Inferior parietal cortex (tissue), 1 donor: ENCODE measurements at regions not wholly inside any gene's neighbourhood (a gene's known extent, or its start where the extent isn't known, plus 50 kb on each side); places are given as distances from the start of the nearest gene placed in this dataset.
"Not testable (repeated sequence)": the region's sequence is repeated elsewhere in the genome, so short reads cannot be mapped to it uniquely, and the experiment has no call there.

Source experiments
- DNase-seq: peaks from one replicate; pipeline ENCODE4 v3.0.0-alpha.2; 2016; ENCODE audit errors: extremely low spot score

DNA sequence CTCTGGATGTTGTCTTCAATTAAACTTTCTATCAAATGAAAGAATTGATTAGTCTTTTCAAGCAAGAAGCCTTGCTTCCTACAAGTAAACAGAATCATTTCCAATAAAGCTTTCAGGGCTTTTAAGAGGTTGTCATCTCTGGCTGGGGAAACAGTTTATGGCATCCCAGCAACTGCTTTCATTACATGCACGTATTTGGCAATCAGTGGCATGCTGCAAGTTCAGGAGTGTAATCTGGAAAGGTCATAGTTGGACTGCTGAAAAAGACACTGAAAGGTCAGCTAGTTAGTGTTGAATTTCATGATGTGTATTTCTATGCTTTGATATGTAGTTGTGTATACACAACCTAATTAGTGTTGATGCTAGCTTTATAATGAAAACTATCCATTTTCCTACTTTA, 332.9 kb downstream of the DSC3 start:
- no peak for DNase-seq

DNA sequence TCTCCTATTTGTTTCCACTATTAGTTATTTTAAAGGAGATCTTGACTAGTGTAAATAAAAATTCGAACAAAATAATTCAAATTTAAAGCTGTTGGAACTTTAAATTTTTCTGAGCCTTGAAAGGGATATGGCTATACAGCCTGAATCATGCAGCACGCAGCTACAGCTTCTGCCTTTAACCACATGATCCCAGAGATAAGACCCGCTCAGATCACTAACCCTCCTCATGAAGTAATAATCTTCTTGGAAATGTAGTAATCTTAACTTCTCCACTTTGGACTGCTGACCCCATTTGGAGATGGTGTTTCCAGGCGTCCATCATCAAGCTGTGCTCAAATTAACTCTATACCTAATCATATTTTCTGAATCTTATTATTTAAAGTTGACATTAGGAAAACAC, 336.6 kb downstream of the DSC3 start:
- no peak for DNase-seq

DNA sequence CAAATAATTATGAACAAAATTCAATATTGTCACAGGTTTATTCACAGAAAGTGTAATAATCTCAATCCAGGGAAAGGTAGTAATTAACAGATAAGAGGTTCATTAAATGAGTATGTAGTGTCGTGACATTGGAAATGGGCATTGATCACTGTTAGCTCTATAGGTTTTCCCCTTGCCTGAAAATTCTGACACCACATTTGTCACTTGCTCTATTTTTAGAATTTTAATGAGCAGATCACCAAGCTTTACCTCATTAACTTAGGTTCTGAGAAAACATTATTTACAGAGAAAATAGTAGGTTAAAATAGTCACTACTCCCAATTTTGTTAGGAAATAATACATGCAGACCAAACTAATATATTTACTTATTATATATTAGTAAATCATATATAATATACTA, 344.0 kb downstream of the DSC3 start:
- no peak for DNase-seq

DNA sequence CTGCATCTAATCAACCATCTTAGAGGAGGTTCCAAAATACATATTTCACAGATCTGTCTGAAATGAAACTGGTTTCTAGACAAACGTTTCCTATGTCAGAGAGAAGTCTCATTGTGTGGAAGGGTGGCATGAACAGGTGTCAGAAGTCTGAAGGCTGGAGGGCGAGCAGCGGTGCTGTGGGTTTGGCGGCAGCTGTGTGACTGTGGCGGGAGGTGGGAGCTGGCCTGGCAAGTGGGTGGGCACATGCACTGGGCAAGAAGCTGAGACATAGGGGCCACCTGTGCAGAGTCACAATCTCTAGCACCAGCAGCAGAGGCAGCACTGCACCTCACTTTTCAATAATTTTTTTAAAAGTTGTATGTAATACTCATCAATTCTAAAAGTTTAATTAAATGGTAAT, 346.3 kb downstream of the DSC3 start:
- no peak for DNase-seq

DNA sequence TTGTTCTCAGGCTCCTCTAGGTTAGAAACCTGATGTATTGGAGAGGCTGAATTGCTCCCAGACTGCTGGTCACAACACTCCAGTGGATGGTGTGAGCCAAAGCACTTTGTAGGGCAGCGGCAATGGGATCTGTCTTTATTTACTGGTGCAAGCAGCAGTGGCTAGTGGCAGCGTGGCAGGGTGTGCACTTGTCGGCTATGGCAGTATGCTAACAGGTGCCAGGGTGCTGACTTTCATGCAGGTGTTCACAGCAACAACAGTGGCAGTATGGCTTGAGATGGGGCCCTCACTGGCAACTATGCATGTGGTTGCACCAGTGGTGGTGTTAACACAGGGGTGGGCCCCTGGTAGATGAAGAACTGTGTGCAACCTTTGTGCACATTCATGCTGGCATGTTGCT, 347.8 kb downstream of the DSC3 start:
- DNase-seq = no peak

DNA sequence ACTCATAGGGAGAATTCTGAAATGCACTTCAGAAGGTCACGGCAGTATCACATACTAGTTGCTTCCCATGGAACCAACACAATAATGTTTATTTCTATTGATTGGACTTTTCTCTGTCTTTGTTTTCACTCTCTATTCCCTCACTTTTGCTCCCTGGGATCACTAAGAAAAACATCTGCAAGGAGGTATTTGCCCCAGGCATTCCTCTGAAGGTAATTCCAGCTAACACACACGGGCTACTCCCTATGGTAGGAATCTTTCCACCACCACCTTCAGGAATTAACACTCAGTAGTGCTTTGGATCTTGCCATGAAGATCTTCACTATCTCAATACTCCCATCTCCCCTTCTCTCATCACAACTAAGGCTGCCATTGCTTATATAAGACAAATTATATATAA, 353.3 kb downstream of the DSC3 start:
- no peak for DNase-seq

DNA sequence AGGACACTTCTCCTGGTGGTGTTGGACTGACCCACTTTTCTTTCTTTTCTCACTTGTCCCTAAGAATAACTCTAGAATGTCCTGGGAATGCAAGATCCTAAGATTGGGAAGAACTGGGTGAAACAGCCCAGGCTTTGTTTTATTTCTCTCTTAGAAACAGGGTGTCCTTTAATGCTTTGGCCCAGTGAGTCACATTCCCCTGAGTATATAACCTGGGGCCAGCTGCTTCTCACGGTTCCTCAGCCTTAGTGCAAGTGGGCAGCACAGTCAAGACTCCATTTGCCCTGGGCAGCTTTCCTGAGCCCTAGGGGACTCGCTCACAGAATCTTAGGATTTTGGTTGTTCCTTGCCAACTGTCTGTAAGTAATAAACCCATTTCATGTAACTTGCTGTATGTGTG, 355.0 kb downstream of the DSC3 start:
- DNase-seq = no peak

DNA sequence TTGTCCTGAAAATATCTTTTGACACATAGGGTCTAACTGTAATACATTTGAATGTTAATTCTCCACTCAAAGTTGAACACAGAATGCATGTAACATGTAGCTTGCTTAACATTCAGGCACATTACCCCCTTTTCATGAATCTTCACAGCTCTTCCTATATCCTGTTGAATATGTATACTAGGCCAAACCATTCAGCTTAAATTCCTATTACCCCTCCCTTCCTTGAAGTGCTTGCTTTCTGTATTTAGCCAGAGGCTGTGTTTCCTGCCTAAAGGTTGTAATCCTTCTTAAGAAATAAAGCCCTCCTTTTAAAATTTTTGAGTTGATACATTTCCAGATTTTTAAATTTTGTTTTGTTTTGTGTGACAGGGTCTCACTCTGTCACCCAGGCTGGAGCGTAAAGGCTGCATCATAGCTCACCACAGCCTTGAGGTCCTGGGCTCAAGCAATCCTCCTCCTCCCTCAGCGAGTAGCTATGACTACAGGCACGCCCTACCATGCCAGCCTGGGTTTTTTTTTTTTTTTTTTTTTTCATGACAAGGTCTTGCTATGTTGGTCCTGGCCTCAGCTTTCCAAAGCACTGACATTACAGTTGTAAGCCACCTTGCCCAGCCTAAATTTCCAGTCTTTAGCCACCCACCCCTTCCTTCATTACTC, 357.6 kb downstream of the DSC3 start:
- no peak for DNase-seq

DNA sequence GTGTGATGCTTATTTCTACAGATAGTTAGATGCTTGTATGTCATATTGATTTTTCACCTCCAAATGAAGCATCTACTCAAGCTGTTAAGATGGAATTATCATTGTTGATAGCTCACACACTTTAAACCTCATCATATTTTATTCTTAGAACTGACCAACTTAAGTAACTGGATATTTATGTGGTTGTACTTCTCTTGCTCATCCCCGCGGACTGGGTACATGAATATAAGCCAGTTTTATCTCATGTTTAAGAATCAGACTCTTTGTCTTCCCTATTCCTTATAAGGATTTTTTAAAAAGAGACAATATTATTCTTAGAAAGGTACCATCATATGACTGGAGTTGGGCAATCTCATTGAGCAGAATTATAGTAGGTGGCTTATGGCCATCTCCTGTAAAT, 358.7 kb downstream of the DSC3 start:
- DNase-seq = no peak

DNA sequence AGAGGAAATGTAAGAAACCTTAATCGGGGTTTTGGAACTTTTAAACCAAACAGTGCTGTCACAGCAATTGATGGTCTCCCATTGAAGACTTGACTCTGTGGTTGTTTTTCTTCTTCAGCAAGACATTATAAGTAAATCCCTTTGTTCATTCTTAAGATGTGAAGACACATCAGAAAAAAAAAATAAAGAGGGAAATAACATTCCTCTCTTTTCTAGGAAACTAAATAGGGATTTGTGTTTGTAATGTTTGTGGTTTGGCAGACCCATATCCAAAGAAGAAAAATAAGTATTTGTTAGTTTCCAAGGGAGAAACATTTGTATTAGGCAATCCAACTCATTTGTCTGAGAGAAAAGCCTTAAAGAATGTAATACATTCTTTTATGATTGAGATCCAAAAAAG, 359.9 kb downstream of the DSC3 start:
- DNase-seq = no peak

DNA sequence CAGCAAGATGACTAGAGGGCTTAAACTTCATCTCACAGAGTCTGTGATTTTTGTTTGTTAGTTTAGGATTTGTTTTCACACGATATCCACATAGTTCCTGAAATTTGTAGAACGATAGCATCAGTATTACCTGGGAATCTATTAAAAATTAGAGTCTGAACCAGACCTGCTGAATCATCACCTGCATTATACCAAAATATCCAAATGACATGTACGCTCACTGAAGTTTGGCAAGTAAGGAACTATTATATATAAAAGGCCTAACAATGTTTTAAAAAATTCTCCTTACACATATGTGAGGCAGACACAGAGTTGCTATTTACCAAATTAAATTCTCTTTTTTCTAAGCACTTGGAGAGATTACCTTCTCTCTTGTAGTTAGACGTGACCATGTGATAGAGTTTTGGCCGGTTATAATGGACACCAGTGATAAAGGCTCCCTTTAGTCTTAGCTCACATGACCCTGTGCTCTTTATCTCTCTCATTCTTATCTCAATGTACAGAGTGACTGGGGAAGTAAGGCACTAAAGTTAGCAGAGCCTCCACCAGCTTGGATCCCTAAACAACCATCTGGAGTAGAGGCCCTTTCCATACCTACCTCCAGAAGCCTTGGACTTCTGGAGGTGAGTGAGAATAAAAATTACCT, 363.1 kb downstream of the DSC3 start:
- DNase-seq = peak; percentile 33

DNA sequence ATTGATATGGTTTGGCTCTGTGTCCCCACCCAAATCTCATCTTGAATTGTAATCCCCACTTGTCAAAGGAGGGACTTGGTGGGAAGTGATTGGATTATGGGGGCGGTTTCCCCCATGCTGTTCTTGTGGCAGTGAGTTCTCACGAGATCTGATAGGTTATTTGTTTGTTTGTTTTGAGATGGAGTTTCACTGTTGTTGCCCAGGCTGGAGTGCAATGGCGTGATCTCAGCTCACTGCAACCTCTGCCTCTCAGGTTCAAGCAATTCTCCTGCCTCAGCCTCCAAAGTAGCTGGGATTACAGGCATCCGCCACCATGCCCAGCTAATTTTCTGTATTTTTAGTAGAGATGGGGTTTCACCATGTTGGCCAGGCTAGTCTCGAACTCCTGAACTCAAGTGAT, 364.7 kb downstream of the DSC3 start:
- not testable (repeated sequence) for DNase-seq

DNA sequence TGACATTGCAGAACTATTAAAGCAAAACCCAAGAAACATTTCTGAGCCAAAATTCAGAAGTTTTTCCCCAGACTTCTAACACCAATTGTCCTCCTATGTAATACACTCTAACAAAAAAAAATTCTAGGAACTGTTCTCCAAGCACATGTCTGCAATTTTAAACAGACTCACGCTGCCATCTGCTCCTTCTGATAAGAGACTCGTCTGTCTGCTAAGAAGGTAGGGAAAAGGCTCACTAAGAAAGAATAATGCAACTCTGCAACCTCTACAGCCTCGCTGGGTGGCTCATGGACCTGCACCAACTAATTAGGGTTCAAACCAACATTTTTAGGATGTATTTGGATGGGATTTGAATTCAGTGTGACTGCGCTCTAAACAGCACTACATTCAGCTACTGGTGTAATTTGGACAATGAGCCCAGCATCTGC, 366.5 kb downstream of the DSC3 start:
- DNase-seq = peak; percentile 60

DNA sequence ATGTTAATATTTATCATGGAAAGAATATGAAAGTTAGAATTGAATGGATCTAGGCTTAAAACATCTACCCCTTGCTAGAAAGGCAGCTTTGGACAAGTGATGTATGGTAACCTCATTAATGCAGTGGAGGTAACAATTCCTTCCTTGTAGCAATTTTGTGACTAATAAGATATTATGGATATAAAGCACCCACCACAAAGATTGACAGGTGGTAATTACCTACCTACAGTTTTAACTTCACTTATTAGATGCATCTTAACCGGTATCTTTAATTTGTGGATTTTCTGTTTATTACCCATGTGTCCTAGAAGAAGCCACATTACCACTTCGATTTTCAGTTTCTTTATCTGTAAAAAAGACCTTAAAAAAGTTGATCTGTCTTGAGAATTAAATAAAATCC, 367.0 kb downstream of the DSC3 start:
- DNase-seq = no peak

DNA sequence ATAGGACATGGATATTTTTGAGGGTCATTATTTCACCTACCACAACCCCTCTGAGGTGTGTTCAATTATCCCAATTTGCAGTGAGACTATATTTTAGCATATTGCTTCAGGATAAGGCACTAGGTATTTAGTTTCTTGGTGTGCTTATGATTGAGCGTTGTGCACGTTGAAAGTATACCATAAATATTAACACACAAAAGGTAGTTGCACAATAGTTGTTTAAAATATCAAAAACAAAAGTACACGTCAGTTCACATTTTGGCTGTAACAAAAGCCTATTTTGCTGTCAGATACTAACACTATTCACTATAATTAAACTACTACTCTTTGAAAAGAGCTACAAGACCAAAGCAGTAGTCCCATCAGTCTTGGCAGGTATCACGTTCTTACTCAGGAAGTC, 367.5 kb downstream of the DSC3 start:
- no peak for DNase-seq

DNA sequence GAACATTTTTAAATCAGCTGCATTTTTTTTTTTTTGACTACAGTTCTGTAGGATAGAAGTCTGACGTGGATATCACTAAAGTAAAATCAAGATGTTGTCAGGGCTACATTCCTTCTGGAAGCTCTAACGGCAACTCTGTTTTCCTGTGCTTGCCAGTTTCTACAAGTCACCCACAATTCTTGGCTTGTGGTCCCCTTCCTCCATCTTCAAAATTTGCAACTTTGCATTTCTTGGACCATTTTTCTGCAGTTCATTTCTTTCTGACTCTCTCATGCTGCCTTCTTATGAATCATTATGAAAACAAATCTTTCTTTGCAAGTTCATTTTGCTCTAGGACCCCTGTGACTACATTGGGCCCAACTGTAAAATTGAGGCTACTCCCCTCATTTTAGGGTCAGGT, 367.9 kb downstream of the DSC3 start:
- DNase-seq = no peak

DNA sequence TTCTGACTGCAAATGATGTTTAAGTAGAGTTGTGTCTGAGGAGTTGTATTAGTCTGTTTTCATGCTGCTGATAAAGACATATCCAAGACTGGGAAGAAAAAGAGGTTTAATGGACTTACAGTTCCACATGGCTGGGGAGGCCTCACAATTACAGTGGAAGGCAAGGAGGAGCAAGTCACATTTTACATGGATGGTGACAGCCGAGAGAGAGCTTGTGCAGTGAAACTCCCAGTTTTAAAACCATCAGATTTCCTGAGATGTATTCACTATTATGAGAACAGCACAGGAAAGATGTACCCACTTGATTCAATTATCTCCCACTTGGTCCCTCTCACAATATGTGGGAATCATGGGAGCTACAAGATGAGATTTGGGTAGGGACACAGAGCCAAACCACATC, 370.1 kb downstream of the DSC3 start:
- DNase-seq = not testable (repeated sequence)

DNA sequence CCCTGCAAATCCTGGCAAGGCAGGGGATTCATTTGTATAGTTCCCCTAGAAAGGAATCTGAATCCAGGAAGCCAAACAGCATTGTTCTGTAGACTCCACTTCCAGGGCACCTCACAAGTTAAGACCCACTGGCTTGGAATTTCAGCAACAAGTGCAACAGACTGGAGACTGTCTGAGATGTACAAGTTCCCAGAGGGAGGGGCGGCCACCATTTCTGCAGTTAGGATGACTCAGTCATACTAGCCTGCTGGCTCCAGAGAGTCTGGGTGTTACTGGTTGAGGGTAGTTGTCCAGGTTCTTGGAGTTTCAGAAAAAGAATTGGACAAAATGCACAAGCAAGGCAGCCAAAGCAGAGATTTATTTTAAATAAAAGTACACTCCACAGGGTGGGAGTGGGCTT, 384.2 kb downstream of the DSC3 start:
- no peak for DNase-seq

DNA sequence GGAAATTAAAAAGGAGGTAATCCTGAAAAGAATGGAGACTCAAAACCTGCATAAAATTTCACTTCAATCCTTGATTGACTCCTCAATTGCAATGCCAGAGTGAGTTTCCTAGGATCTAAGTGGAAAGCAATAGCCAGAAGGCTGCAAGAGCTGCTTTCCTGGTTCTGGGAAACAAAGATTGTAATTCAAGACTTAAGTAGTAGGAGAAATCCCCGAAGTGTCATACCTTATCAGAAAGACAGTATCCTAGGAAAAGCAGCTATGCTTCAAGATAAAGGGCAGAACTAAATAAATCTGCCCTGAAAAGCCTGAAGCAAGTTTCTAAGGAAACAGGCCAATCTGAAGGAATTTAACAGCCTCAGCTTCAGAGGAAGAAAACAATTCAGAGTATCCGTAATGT, 390.2 kb downstream of the DSC3 start:
- DNase-seq = no peak

DNA sequence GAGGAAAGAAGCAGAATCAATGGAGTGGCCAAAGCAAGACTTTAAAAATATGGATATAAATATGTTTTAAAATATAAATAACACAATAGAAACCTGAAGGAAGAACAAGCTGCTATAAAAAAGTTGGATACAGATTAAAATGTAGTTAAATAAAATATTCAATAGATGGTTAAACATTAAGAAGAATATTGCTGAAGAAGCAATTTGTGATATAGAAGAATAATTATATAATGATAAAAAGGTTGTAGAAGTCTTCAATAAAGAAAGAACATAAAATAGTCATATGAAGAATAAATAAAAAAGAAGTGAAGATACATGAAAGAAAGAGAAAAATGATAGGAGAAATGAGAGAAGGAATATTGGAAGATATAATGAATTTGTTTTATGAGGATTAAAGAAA, 392.0 kb downstream of the DSC3 start:
- DNase-seq = no peak

DNA sequence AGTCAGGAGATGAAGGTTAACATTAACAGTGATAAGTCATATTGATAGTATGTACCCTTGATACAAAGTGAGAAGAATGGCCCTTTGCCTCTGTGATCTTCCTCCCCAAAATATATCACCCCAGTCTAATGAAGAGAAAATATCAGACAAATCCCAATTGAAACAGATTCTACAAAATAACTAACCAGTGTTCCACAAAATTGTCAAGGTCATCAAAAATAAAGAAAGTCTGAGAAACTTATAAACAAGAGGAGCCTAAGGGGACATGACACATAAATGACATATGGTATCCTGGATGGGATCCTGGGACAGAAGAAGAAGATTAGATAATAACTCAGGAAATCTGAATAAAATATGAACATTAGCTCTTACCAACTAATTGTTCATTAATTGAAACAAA, 398.4 kb downstream of the DSC3 start:
- no peak for DNase-seq

DNA sequence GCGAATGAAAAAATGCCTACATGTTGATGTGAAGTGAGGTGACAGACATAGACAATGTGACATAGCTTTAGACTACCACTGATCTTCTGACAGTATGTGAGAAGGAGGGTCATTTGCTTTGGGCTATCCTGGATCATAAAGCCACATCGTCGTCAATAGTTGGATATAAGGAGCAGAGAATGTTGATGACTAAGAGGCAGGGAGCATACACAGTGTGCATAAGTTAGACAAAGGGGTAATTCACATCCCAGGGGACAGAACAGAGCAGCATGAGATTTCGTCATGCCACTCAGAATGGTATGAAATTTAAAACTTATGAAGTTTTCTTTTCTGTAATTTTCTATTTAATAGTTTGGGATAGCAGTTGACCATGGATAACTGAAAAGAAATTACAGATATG, 403.2 kb downstream of the DSC3 start:
- DNase-seq = no peak

DNA sequence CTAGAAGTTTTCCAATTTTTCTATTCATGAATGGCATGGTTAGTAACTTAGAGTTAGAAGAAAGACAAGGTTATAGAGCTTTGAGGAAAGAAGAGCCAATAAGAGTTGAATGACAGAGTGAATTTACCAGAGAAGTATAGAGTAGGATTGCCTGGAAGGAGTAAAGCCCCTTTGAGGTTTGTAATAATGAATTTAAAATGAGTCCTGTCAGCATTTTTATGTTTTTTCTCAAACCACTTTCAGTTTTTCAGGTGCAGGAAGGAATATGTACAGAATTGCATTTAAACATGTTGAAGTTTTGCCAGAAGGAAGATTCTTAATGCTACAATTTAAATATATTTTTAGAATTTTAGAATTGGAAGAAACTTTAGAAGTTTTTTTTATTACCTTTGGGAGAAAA, 408.3 kb downstream of the DSC3 start:
- no peak for DNase-seq

DNA sequence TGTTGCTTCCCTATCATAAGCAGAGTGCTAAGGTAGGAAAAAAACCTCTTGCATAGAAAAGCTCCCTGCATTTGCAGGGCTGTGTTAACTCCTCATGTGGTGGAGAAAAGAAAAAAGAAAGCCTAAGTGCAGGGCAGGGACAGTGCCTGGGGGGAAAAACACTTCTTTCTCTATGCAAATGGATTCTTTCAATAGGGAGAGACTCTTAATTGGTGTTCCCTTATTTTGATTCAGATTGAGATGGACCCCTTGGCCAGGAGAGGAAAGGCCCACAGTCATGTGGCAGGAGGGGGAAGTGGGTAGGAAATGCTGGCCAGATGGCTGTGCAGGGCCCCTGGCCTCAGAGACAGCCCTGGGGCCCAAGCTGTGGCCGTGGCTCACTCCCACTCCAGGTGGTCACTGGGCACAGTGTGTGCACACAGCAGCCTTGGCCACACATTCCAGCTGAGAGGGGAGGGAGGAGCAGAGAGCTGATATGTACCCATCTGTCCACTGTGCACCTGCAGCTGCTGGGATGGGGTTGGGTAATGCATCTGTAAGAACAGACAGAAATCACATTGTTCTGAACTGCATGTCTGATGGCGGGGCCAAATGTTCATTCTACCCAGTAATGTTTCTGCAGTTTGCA, 410.4 kb downstream of the DSC3 start:
- no peak for DNase-seq
